Heart left ventricle (tissue), 16 donors: ENCODE measurements at regions not wholly inside any gene's neighbourhood (a gene's known extent, or its start where the extent isn't known, plus 50 kb on each side); places are given as distances from the start of the nearest gene placed in this dataset.

Source experiments
- ATAC-seq, 4 donors: fragments of 200-7000 bp; cut with Tn5 transposase; one replicate each; pipeline ENCODE4 v1.9.1; 2020 to 2022; ENCODE audit warnings: moderate library complexity in 4 of 4, mild to moderate bottlenecking in 3 of 4, moderate number of reproducible peaks in 1 of 4
- DNase-seq, 5 donors: peaks; one replicate each; pipeline ENCODE4 v3.0.0-alpha.2; 2020
- H3K27ac ChIP-seq, 12 donors: fragments of 200-600 bp; sonication (generic) in 4 of 12; one replicate each; pipeline versions ENCODE4 v1.5.0 to v1.8.0; 2016 to 2022; ENCODE audit warnings: mild to moderate bottlenecking in 2 of 12
- H3K27me3 ChIP-seq, 9 donors: fragments of 200-600 bp; sonication (generic) in 2 of 9; one replicate each; pipeline versions ENCODE4 v1.5.1 to v1.8.0; 2016 to 2022; ENCODE audit warnings: mild to moderate bottlenecking in 3 of 9
- H3K36me3 ChIP-seq, 9 donors: fragments of 200-600 bp; sonication (generic) in 2 of 9; one replicate each; pipeline versions ENCODE4 v1.5.0 to v1.8.0; 2018 to 2022; ENCODE audit warnings: mild to moderate bottlenecking in 2 of 9
- H3K4me1 ChIP-seq, 12 donors: fragments of 200-600 bp; sonication (generic) in 4 of 12; one replicate each; pipeline versions ENCODE4 v1.5.0 to v1.8.0; 2016 to 2022; ENCODE audit warnings: mild to moderate bottlenecking in 3 of 12
- H3K4me3 ChIP-seq, 12 donors: fragments of 200-600 bp; sonication (generic) in 4 of 12; one replicate each; pipeline versions ENCODE4 v1.5.0 to v1.8.0; 2017 to 2022; ENCODE audit warnings: mild to moderate bottlenecking in 9 of 12, moderate library complexity in 4 of 12
- H3K9me3 ChIP-seq, 12 donors: fragments of 200-600 bp; sonication (generic) in 4 of 12; one replicate each; pipeline versions ENCODE4 v1.5.0 to v1.8.0; 2016 to 2022; ENCODE audit warnings: mild to moderate bottlenecking in 1 of 12
- CTCF ChIP-seq, 12 donors: fragments of 200-600 bp; sonication (generic) in 4 of 12; IDR thresholded peaks; one replicate each; pipeline versions ENCODE4 v1.5.0 to v1.8.0; 2018 to 2022; ENCODE audit warnings: antibody characterized with exemption in 12 of 12, mild to moderate bottlenecking in 5 of 12
- POLR2A ChIP-seq, 2 donors: fragments of 450-650 bp; IDR thresholded peaks; one replicate each; pipeline ENCODE4 v1.6.1; 2017; ENCODE audit warnings: antibody characterized with exemption in 2 of 2, mild to moderate bottlenecking in 2 of 2, moderate library complexity in 2 of 2
- WGBS, 4 donors: extraction: QIAGEN DNeasy Blood & Tissue Kit in 2 of 4; methylation state at CpG; one replicate each; pipeline versions ENCODE4 v1.1.5 to v1.1.7; 2013 to 2018; 5-methylcytosine and 5-hydroxymethylcytosine counted together
- intact Hi-C, 10 donors: fragments of 100-400 bp; cut with DNase I; formaldehyde crosslinking; loops; one replicate each; pipeline versions ENCODE4 v1.11.1 to v1.14.2; 2022
- donor health status: ischemic (EF 13 %, LVEDD 7.1; RV severe dilation, severe dysfunction).
- donor health status: healthy with polysubstance abuse.
- donor health status: DM: no; HTN: yes; CAD: no.
- donor health status: DM: no; HTN: no; CAD: no.
- donor health status: ischemic (EF 25% LVEDD 6.9; RV normal size, moderate dysfunction).
- donor health status: ischemic (EF 25% LVEDD 5.7; RV mildly dilated, moderate dysfunction).
- donor health status: healthy.
- donor health status: DM: yes; HTN: yes; CAD: no.
- donor health status: ischemic (EF 35%, LVEDD 5.7; RV mildly dilated, moderate dysfunction).
- donor health status: nonischemic (EF 11% LVEDD 7.7; RV severe dilation, severe dysfunction).
- donor health status: DM: yes; HTN: yes; CAD: no.
- donor health status: PGD.
- donor health status: ischemic (EF 29% LVEDD 5.4; RV normal size, mild dysfunction).
- donor health status: nonischemic (EF 23%, LVEDD 6.1; RV moderate dilation, normal function).

DNA sequence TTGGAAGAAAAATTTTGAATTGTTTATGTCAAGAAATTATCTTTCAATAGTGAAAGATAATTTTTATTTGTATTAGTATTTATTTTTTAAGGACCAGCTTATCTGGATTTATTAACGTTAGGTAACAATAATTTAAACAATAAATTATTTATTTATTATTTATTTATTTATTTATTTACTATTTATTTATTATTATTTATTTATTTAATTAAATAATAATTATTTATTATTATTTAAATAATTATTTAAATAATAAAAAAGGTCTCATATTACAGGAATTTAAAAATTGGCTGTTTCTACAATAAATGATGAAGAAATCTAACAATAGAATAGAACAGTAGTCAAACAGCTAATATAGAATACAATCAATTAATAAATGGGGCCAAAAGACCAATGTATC, 618.7 kb upstream of the BRINP3 start:
- Histone ChIP-seq H3K27me3 (no peaks in the 10 kb centered on the region), H3K9me3 (peaks cover 0 to 7% (median 0%) of the 10 kb centered on the region in 12 donors), H3K36me3 (no peaks in the 10 kb centered on the region), H3K4me3 (no peak overlapping the region), H3K4me1 (no peaks in the 10 kb centered on the region), H3K27ac (no peak overlapping the region)
- ATAC-seq = no peak
- intact Hi-C loops = no loop called here
- DNase-seq = no peak
- WGBS, 4 donors = 70 to 78% (median 74%) methylated on average over 1 of the region's 1 CpG
- TF ChIP-seq CTCF (IDR thresholded peaks at IDR 0.05) (no peak), POLR2A (IDR thresholded peaks at IDR 0.05) (no peak)

DNA sequence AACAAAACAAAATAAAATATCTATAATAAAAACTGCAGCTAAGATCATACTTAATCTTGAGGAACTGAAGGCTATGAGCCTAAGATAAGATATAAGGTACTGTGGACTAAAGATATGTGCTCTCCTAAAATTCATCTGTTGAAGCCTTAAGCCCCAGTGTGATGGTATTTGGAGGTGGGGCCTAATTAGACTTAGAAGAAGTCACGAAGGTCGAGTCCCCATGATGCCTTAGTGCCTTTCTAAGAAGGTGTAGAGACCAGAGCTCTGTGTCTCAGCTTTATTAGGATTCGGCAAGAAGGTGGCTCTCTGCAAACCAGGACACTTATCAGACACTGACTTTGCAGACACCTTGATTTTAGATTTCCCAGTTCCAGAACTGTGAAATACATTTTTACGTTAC, 622.0 kb upstream of the BRINP3 start:
- intact Hi-C loops = no loop called here
- Histone ChIP-seq H3K27ac (no peak overlapping the region), H3K9me3 (no peaks in the 10 kb centered on the region), H3K4me1 (no peaks in the 10 kb centered on the region), H3K36me3 (no peaks in the 10 kb centered on the region), H3K4me3 (no peak overlapping the region), H3K27me3 (no peaks in the 10 kb centered on the region)
- no peak for ATAC-seq
- TF ChIP-seq POLR2A (IDR thresholded peaks at IDR 0.05) (no peak), CTCF (IDR thresholded peaks at IDR 0.05) (no peak)
- 81 to 90% (median 85%) methylated on average over 4 of the region's 4 CpGs for WGBS, 4 donors
- no peak for DNase-seq

DNA sequence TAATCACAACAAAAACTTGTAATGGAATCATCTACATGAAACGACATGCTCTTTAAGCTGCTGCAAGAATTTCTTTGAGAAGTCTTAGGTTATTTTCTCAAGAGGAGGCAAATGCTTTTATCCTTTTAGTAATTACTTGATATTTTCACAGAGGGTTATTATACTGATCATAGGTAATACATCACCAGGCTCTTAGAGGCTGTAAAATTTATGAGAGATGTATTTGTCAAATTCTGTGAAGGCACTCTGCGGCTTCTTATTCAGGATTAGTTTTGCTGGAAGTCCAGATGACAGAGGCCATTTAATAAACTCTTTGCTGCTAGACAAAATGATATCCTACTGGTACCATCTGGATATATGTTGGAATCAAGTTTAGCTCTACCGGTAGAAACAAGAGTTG, 624.3 kb upstream of the BRINP3 start:
- H3K4me3 ChIP-seq = no peak overlapping the region
- intact Hi-C loops = no loop called here
- H3K27ac ChIP-seq = no peak overlapping the region
- peaks cover 0 to 6% (median 0%) of the 10 kb centered on the region in 12 donors for H3K9me3 ChIP-seq
- no peaks in the 10 kb centered on the region for H3K36me3 ChIP-seq
- no peaks in the 10 kb centered on the region for H3K4me1 ChIP-seq
- no peaks in the 10 kb centered on the region for H3K27me3 ChIP-seq
- ATAC-seq (no peak), DNase-seq (no peak)
- TF ChIP-seq CTCF (IDR thresholded peaks at IDR 0.05) (no peak), POLR2A (IDR thresholded peaks at IDR 0.05) (no peak)
- WGBS, 4 donors = 71 to 86% (median 83%) methylated on average over 3 of the region's 3 CpGs

DNA sequence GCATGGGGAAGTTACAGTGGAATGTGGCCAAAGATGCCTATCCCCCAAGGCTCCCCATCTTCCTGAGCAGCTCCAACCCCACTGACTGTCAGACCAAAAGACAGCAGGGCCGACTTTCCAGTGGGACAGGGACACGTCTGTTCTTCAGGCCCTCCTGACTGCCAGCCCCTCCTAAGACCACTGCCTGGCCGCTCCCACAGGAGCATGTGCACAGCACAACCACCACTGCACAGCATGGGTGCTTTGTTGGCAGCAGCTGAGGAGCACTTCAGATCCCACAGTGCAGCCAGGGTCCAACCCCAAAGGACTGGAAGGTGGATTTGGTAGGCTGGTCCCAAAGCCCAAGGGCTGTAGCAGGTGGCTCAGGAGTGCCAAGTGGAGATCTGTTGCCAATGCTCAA, 648.3 kb upstream of the BRINP3 start:
- no peaks in the 10 kb centered on the region for H3K36me3 ChIP-seq
- intact Hi-C loops = no loop called here
- no peak overlapping the region for H3K4me3 ChIP-seq
- H3K9me3 ChIP-seq = peaks cover 0 to 14% (median 0%) of the 10 kb centered on the region in 12 donors
- TF ChIP-seq POLR2A (IDR thresholded peaks at IDR 0.05) (no peak), CTCF (IDR thresholded peaks at IDR 0.05) (no peak)
- no peaks in the 10 kb centered on the region for H3K27me3 ChIP-seq
- DNase-seq (no peak), ATAC-seq (no peak)
- 83 to 94% (median 90%) methylated on average over 3 of the region's 3 CpGs; no CpG with 5 or more reads in 1 of the 4 donors for WGBS, 4 donors
- no peak overlapping the region for H3K27ac ChIP-seq
- H3K4me1 ChIP-seq = no peaks in the 10 kb centered on the region
